HG03558 (cell line): ENCODE measurements at regions not wholly inside any gene's neighbourhood (a gene's known extent, or its start where the extent isn't known, plus 50 kb on each side); places are given as distances from the start of the nearest gene placed in this dataset.

Experiments used
- ATAC-seq: cut with Tn5 transposase; IDR thresholded peaks from one replicate; pipeline ENCODE4 v1.9.1; 2021; ENCODE audit warnings: moderate number of reproducible peaks; ENCODE audit not compliant: unreplicated experiment; ENCODE audit errors: extremely low read depth

DNA sequence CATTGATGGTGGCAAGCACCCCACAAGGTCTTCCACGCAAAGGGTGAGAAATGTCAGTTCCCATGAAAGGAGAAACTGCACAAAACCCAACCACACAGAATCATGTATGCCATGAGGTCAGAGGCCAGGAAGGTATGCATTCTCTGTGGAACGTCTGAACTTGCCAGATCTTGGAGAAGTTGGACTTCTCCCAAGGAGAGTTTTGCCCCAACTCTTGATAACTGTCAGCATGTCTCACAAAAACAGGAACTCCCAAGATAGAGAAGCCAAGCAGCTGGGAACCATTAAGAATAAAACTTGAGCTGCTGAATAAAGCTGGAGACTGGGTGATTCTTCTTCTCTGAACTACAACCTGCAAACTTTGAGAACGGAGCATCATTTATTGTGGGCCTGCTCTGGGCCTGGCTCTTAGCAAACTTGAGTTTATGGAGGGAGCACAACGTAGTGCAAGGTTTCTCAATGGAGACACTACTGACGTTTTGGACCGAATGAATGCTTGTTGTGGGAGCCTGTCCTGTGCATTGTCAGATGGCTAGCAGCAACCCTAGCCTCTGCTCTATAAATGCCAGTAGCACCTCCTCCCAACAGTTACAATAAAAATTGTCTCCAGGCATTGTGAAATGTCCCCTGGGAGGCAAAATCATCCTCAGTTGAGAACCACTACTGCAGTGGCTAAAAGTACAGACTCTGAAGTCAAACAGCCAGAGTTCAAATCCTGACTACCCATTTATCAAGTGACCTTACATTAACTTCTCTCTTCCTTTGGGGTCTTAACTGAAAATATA, 193.5 kb downstream of the ACTL7B start:
- no peak for ATAC-seq

GRCh38 chr9:108656566-108656965, 199.2 kb downstream of the ACTL7B start:
- ATAC-seq, result no peak

DNA sequence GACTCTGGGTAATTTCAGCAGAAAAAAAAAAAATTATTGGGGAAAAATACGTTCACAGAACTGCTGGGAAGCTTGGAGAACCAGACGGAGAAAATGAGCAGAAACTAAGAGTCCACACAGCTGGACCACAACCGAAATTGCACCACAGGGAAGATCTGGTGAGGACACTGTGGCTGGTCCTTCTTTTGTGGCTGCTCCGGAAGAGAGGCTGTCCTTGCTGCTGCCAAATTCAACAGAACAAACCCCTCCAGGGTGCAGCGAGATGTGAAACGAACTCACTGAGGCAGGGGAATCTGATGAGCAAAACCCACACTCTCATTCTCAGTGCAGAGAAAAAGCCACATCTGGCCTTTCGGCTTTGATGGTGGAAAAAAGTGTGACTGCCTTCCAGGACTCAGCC, 200.0 kb downstream of the ACTL7B start:
- ATAC-seq, result no peak

DNA sequence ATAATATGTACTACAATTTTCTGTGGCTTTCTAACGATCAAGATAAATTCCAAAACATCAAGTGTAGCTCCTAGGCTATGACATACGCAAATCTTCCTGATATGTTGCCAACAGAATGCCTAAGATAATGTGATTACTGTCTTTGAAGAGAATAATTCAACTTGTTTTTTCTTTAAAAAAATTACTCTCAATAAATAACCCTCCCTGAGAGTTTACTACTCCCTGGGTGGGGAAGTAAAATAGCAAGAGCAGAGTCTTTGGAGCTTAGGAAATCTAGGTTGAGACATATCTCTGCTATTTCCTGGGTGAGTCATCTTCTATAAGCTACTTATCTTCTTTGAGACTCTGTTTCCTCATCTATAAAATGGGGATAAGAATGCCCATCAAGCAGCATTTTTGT, 201.2 kb downstream of the ACTL7B start:
- no peak for ATAC-seq

- ATAC-seq, result no peak
Observed at GRCh38 chr9:108652851-108653250, 202.9 kb downstream of the ACTL7B start.

- ATAC-seq, result no peak
Observed at GRCh38 chr9:108650826-108651225, 205.0 kb downstream of the ACTL7B start.

DNA sequence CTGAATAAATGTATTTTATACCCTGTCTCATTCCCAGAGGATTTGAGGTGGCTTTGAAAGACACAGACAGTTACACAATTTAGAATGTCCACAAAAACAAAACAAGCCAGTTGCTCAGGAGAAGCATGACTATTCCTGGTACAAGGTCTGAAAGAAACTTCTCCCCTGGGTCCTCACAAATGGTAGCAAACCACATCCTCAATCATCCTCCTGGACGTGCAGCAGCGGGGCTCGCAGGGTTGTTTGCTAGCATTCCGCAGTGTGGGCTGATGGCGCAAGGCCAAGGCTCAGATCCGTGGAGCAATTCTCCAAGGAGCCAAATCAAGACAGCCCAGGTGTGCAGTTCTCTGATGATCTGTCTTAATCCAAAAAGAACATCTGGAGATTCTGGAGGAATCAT, 210.3 kb downstream of the ACTL7B start:
- no peak for ATAC-seq

GRCh38 chr9:108643731-108644510, 211.9 kb downstream of the ACTL7B start:
- no peak for ATAC-seq

GRCh38 chr9:108642871-108643270, 212.9 kb downstream of the ACTL7B start:
- no peak for ATAC-seq

- no peak for ATAC-seq
Observed at GRCh38 chr9:108640230-108640629, 215.6 kb downstream of the ACTL7B start.

- no peak for ATAC-seq
Observed at GRCh38 chr9:108639696-108640095, 216.1 kb downstream of the ACTL7B start.

DNA sequence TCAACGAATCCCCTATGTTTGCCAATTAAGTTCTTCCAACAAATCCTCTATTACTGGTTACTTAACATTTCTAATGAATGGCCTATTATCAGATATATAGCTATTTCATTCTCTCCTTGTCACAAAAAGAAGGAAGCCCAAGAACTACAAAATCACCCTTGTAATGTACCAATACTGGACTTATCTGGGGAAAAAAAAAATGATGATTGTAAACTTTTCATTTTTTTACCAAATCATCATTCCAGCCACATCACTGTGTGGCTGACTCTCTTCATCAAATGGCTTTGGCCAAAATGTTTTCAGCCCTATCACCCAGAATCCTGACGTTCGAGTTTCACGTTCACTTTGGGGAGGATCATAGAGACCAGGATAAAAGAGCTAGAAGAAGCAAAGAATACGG, 216.7 kb downstream of the ACTL7B start:
- no peak for ATAC-seq

DNA sequence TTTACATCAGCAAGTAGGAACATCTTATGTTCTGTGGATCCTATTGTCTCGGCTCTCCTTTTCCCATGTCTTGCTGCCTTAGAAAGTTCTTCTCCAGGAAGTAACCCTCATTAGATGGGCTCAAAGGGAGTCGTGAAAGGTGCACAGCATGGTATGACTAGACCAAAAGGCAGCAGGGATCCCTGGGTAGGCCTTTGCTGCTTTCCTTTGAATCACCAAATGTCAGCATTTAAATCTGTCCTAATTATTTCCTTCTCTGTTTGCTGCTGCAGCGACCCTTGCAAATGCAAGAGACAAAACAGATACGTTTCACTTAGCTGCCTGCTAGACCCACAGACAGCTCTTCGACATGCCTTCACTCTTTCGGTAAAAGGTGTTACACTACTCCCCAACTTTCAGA, 218.4 kb downstream of the ACTL7B start:
- no peak for ATAC-seq

DNA sequence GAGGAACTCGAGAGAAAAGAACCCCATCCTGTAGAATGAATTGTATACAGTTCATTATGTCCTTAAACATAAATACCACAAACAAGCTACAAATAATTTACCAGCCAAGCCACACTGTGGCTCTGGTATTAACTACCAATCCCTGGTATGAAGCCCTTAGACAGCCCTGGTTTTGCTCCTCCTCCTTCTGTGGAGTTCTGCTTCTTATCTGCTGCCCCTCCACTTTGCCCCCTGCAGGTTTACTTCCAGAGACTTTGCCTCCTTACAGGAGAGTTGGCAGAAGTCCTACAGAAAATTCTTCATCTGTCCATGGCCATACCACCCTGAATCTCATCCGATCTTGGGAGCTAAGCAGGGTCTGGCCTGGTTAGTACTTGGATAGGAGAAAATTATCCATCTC, 219.8 kb downstream of the ACTL7B start:
- no peak for ATAC-seq

GRCh38 chr9:108634672-108635462, 220.9 kb downstream of the ACTL7B start:
- no peak for ATAC-seq

GRCh38 chr9:108634204-108634603, 221.6 kb downstream of the ACTL7B start:
- no peak for ATAC-seq

DNA sequence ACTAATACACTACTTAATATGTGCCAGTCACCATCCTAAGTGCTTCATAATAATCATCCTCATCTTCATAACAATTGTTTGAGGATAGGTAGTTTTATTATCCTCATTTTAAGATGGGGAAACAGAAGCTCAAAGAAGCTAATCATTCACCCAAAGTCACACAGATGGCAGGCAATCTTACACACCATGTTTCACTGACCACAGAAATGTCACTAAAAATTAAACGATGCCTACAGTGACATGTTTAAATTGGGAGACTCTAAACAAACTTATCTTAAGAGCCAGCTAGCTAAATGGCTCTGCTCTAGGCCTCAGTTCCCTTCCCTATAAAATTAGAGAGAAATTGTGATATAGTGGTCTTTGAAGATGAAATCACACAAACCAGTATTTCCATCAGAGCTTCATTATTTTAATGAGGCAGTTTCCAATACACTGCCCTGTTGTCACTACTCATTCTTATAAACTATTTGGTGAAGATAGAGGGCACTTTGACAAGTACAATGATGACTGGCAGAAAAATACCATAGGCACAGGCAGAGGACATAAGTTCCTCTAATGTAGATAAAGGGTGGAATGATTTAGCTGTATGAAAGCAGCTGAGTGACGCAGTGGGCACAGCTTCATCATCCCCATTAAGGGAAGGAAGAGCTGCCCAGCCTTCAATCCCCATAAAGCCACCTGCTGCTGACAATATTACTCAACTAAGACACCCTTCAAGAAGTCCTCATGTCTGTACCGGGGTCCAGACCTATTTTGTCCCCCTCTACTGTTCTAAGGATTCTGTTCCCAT, 224.1 kb downstream of the ACTL7B start:
- no peak for ATAC-seq

- ATAC-seq, result no peak
Observed at GRCh38 chr9:108628316-108628715, 227.5 kb downstream of the ACTL7B start.

- ATAC-seq, result no peak
Observed at GRCh38 chr9:108626743-108627142, 229.0 kb downstream of the ACTL7B start.
